Spleen (tissue), 7 donors: ENCODE measurements at regions not wholly inside any gene's neighbourhood (a gene's known extent, or its start where the extent isn't known, plus 50 kb on each side); places are given as distances from the start of the nearest gene placed in this dataset.

Experiments used
- POLR2A ChIP-seq, 3 donors: fragments of 450-650 bp; IDR thresholded peaks; one replicate each; pipeline ENCODE4 v1.5.1; 2017; ENCODE audit warnings: antibody characterized with exemption in 3 of 3, mild to moderate bottlenecking in 1 of 3
- TF ChIP-seq, protein P1 (sequence below), 11 experiments: fragments of 200-600 bp in 7 of 11; fragments of 450-650 bp in 4 of 11; sonication (generic) in 4 of 11; IDR thresholded peaks in 8 of 11; conservative IDR thresholded peaks in 3 of 11; 1 replicate in 7 of 11; 2 replicates in 4 of 11; pipeline versions ENCODE4 v1.4.0 to v1.8.0; 2016 to 2021; ENCODE audit warnings: antibody characterized with exemption in 11 of 11, inconsistent platforms in 4 of 11, mild to moderate bottlenecking in 1 of 11
- donor health status: DM: no; HTN: no; CAD: no; lungs with moderate emphysema.
- donor health status: DM: no; HTN: no; CAD: no.
- donor health status: DM: no; HTN: no; CAD: no.

DNA sequence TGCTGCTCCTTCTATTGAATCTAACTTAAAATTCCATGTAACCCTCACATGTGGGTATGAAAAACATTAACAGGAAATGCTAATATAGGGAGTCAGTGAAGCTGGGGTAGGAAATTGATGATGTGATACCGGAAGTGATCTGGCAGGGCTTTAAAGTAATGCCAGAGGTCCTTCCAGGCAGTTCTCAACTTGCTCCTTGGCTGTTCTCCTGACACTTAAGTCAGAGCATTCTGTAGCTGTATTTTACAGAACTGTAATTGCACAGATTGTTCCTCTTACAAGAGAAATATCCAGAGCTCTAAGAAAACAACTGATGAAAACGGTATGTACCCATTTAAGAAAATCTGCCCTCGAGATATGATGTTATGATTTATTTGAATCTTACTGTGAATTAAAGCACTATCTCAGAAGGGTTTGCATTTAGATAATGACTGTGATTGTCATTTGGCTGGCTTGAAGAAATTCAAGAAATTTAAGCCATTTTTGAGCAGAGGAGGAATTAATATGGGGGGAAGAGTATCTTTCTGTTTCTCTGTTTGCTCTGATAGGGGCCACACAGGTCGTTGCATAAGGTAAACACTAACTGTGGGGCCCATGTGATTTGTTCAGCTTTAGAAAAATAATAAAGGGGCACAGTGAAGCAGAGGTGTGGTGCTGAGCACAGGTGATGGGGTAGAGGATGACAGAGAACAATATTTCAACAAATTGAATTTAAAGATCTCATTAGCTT, 88.4 kb downstream of the BBS10 start:
- TF ChIP-seq, protein P1, sequence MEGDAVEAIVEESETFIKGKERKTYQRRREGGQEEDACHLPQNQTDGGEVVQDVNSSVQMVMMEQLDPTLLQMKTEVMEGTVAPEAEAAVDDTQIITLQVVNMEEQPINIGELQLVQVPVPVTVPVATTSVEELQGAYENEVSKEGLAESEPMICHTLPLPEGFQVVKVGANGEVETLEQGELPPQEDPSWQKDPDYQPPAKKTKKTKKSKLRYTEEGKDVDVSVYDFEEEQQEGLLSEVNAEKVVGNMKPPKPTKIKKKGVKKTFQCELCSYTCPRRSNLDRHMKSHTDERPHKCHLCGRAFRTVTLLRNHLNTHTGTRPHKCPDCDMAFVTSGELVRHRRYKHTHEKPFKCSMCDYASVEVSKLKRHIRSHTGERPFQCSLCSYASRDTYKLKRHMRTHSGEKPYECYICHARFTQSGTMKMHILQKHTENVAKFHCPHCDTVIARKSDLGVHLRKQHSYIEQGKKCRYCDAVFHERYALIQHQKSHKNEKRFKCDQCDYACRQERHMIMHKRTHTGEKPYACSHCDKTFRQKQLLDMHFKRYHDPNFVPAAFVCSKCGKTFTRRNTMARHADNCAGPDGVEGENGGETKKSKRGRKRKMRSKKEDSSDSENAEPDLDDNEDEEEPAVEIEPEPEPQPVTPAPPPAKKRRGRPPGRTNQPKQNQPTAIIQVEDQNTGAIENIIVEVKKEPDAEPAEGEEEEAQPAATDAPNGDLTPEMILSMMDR (IDR thresholded peaks at IDR 0.05 in 8 of 11, conservative IDR thresholded peaks at IDR 0.05 in 3 of 11) = no peak
- TF ChIP-seq POLR2A (IDR thresholded peaks at IDR 0.05) = no peak
